NCI-H146 (cell line): ENCODE measurements at regions not wholly inside any gene's neighbourhood (a gene's known extent, or its start where the extent isn't known, plus 50 kb on each side); places are given as distances from the start of the nearest gene placed in this dataset.
"Not testable (repeated sequence)": the region's sequence is repeated elsewhere in the genome, so short reads cannot be mapped to it uniquely, and the experiment has no call there.

Experiments used
- DNase-seq: peaks from one replicate; lab custom pipeline; 2025; lab: John Stamatoyannopoulos, UW

- DNase-seq, result no peak
These were observed 370.6 kb upstream of the IGFBP3 start for GRCh38 chr7:46291601-46292150.

- no peak for DNase-seq
These were observed 370.0 kb upstream of the IGFBP3 start for GRCh38 chr7:46291050-46291438.

GRCh38 chr7:46290374-46291049, 369.4 kb upstream of the IGFBP3 start:
- DNase-seq, result no peak

- no peak for DNase-seq
These were observed 367.8 kb upstream of the IGFBP3 start for GRCh38 chr7:46288861-46289260.

- DNase-seq, result no peak
These were observed 366.9 kb upstream of the IGFBP3 start for GRCh38 chr7:46288010-46288409.

GRCh38 chr7:46286957-46287356, 365.9 kb upstream of the IGFBP3 start:
- no peak for DNase-seq

GRCh38 chr7:46286356-46286755, 365.3 kb upstream of the IGFBP3 start:
- no peak for DNase-seq

- DNase-seq, result no peak
These were observed 364.8 kb upstream of the IGFBP3 start for GRCh38 chr7:46285878-46286277.

- DNase-seq, result no peak
These were observed 362.8 kb upstream of the IGFBP3 start for GRCh38 chr7:46283852-46284251.

GRCh38 chr7:46282155-46282554, 361.1 kb upstream of the IGFBP3 start:
- DNase-seq, result no peak

- DNase-seq, result no peak
These were observed 360.0 kb upstream of the IGFBP3 start for GRCh38 chr7:46281071-46281470.

- DNase-seq, result no peak
These were observed 358.2 kb upstream of the IGFBP3 start for GRCh38 chr7:46279290-46279689.

- DNase-seq, result no peak
These were observed 343.6 kb upstream of the IGFBP3 start for GRCh38 chr7:46264646-46265045.

- not testable (repeated sequence) for DNase-seq
These were observed 340.6 kb upstream of the IGFBP3 start for GRCh38 chr7:46261638-46262037.

GRCh38 chr7:46259947-46260346, 338.9 kb upstream of the IGFBP3 start:
- DNase-seq, result no peak

- no peak for DNase-seq
These were observed 336.8 kb upstream of the IGFBP3 start for GRCh38 chr7:46257761-46258448.

GRCh38 chr7:46256870-46257661, 336.0 kb upstream of the IGFBP3 start:
- DNase-seq, result no peak

GRCh38 chr7:46253520-46253919, 332.4 kb upstream of the IGFBP3 start:
- no peak for DNase-seq

GRCh38 chr7:46247664-46248063, 326.6 kb upstream of the IGFBP3 start:
- no peak for DNase-seq

GRCh38 chr7:46245586-46246111, 324.6 kb upstream of the IGFBP3 start:
- DNase-seq, result no peak

GRCh38 chr7:46244757-46245156, 323.7 kb upstream of the IGFBP3 start:
- no peak for DNase-seq

GRCh38 chr7:46243406-46243805, 322.3 kb upstream of the IGFBP3 start:
- no peak for DNase-seq
